ENCODE measurements at regions not wholly inside any gene's neighbourhood (a gene's known extent, or its start where the extent isn't known, plus 50 kb on each side); places are given as distances from the start of the nearest gene placed in this dataset.

- Histone ChIP-seq H3K4me3 (ENCODE audit: low read length) (no peak overlapping the region), H3K27me3 (ENCODE audit: control insufficient read depth, insufficient read depth, low read length) (no peaks in the 10 kb centered on the region), H3K9me3 (ENCODE audit: control insufficient read depth, insufficient read depth, low read length) (no peaks in the 10 kb centered on the region), H3K4me1 (ENCODE audit: control insufficient read depth, insufficient read depth, low read length) (no peaks in the 10 kb centered on the region), H3K36me3 (ENCODE audit: control insufficient read depth, insufficient read depth, low read length) (no peaks in the 10 kb centered on the region), H3K27ac (ENCODE audit: low read length) (no peak overlapping the region)
- Mint-ChIP-seq H3K9me3 (peaks cover 11 to 17% of the 10 kb centered on the region in 2 donors), H3K4me3 (no peak overlapping the region), H3K4me1 (no peaks in the 10 kb centered on the region), H3K36me3 (peaks cover 3% of the 10 kb centered on the region), H3K27ac (no peak overlapping the region), H3K27me3 (ENCODE audit: low read depth in 2 of 2) (no peaks in the 10 kb centered on the region)
- WGBS (ENCODE audit: insufficient coverage), result 100% methylated on average over 2 of the region's 3 CpGs
- intact Hi-C loops (cut with micrococcal nuclease), result no loop called here
- no peak for ATAC-seq
- TF ChIP-seq CTCF (IDR thresholded peaks at IDR 0.05), result no peak
- no peak for DNase-seq
Measured at GRCh38 chr5:165139262-165139661, 1633.8 kb downstream of the MAT2B start.

- no peak overlapping the region for H3K27ac ChIP-seq (ENCODE audit: low read length)
- no peaks in the 10 kb centered on the region for H3K27me3 Mint-ChIP-seq (ENCODE audit: low read depth in 2 of 2)
- DNase-seq (no peak), ATAC-seq (no peak)
- H3K4me3 ChIP-seq (ENCODE audit: low read length), result no peak overlapping the region
- no peaks in the 10 kb centered on the region for H3K27me3 ChIP-seq (ENCODE audit: control insufficient read depth, insufficient read depth, low read length)
- 0% methylated on average over 1 of the region's 3 CpGs for WGBS (ENCODE audit: insufficient coverage)
- no peaks in the 10 kb centered on the region for H3K36me3 ChIP-seq (ENCODE audit: control insufficient read depth, insufficient read depth, low read length)
- no peaks in the 10 kb centered on the region for H3K9me3 ChIP-seq (ENCODE audit: control insufficient read depth, insufficient read depth, low read length)
- TF ChIP-seq CTCF (IDR thresholded peaks at IDR 0.05), result no peak
- intact Hi-C loops (cut with micrococcal nuclease), result no loop called here
- H3K4me3 Mint-ChIP-seq, result no peak overlapping the region
- H3K4me1 ChIP-seq (ENCODE audit: control insufficient read depth, insufficient read depth, low read length), result no peaks in the 10 kb centered on the region
- no peak overlapping the region for H3K27ac Mint-ChIP-seq
- H3K36me3 Mint-ChIP-seq, result peaks cover 8% of the 10 kb centered on the region
- H3K4me1 Mint-ChIP-seq, result no peaks in the 10 kb centered on the region
- peaks cover 11 to 21% of the 10 kb centered on the region in 2 donors for H3K9me3 Mint-ChIP-seq
Measured at GRCh38 chr5:165139721-165140120, 1634.3 kb downstream of the MAT2B start.

GRCh38 chr5:165143741-165144140 is 1638.3 kb downstream of the MAT2B start:
- H3K4me1 Mint-ChIP-seq, result no peaks in the 10 kb centered on the region
- 29% methylated on average over 4 of the region's 4 CpGs for WGBS (ENCODE audit: insufficient coverage)

More at GRCh38 chr5:165143741-165144140, 1638.3 kb downstream of the MAT2B start:
- H3K4me3 ChIP-seq (ENCODE audit: low read length), result no peak overlapping the region
- no peaks in the 10 kb centered on the region for H3K27me3 ChIP-seq (ENCODE audit: control insufficient read depth, insufficient read depth, low read length)
- Mint-ChIP-seq H3K27me3 (ENCODE audit: low read depth in 2 of 2) (no peaks in the 10 kb centered on the region), H3K9me3 (peaks cover 11 to 16% of the 10 kb centered on the region in 2 donors), H3K4me3 (no peak overlapping the region), H3K36me3 (peaks cover 9% of the 10 kb centered on the region), H3K27ac (no peak overlapping the region)
- H3K36me3 ChIP-seq (ENCODE audit: control insufficient read depth, insufficient read depth, low read length), result no peaks in the 10 kb centered on the region
- no peak overlapping the region for H3K27ac ChIP-seq (ENCODE audit: low read length)
- no peak for TF ChIP-seq CTCF (IDR thresholded peaks at IDR 0.05)
- ATAC-seq, result no peak
- DNase-seq, result no peak
- no peaks in the 10 kb centered on the region for H3K4me1 ChIP-seq (ENCODE audit: control insufficient read depth, insufficient read depth, low read length)
- no peaks in the 10 kb centered on the region for H3K9me3 ChIP-seq (ENCODE audit: control insufficient read depth, insufficient read depth, low read length)
- intact Hi-C loops (cut with micrococcal nuclease), result no loop called here

All from natural killer cell (primary cell).